NCI-H1105 (cell line): ENCODE measurements at regions not wholly inside any gene's neighbourhood (a gene's known extent, or its start where the extent isn't known, plus 50 kb on each side); places are given as distances from the start of the nearest gene placed in this dataset.
"Not testable (repeated sequence)": the region's sequence is repeated elsewhere in the genome, so short reads cannot be mapped to it uniquely, and the experiment has no call there.

ENCODE experiments used
- DNase-seq: peaks from one replicate; lab custom pipeline; 2025; lab: John Stamatoyannopoulos, UW

GRCh38 chr10:4262870-4263600, 478.0 kb upstream of the KLF6 start:
- DNase-seq = no peak

DNA sequence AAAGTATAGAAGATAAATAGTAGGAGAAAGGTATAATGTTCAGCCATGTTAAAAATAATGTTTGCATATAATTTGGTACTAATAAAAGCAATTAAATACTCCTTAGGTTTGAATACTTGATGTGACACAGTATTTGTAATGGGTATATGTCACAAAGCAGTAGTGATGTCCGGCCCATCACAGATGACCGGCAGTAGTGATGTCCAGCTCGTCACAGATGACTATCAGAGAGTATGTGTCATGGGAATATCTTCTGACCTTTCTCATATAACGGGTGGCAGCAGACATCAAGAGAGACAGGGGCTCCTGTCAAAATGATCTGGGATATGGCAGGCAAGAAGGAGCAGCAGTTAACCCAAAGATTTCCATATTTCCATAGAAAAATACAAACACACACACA, 477.4 kb upstream of the KLF6 start:
- no peak for DNase-seq

GRCh38 chr10:4260483-4261124, 475.6 kb upstream of the KLF6 start:
- DNase-seq = no peak

GRCh38 chr10:4257939-4258465, 473.0 kb upstream of the KLF6 start:
- no peak for DNase-seq

GRCh38 chr10:4256971-4257370, 472.0 kb upstream of the KLF6 start:
- DNase-seq = no peak

DNA sequence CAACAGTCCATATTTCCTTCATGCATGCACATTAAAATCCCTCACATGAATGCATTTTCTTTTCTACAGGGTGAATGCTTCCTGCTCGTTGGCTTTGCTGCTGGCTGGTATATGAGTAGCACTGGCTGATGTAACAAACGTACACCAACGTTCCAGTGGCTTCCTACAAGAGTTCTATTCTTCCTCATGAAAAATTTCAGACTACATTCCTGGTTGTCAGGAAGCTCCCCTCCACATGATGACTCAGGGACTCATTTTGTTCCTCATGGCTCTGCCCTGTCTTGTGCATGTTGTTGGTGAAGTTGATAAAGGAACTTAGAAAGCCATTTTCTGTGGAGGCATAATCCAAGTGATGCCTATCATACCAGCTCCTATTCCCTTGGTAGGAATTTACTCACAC, 470.7 kb upstream of the KLF6 start:
- no peak for DNase-seq

DNA sequence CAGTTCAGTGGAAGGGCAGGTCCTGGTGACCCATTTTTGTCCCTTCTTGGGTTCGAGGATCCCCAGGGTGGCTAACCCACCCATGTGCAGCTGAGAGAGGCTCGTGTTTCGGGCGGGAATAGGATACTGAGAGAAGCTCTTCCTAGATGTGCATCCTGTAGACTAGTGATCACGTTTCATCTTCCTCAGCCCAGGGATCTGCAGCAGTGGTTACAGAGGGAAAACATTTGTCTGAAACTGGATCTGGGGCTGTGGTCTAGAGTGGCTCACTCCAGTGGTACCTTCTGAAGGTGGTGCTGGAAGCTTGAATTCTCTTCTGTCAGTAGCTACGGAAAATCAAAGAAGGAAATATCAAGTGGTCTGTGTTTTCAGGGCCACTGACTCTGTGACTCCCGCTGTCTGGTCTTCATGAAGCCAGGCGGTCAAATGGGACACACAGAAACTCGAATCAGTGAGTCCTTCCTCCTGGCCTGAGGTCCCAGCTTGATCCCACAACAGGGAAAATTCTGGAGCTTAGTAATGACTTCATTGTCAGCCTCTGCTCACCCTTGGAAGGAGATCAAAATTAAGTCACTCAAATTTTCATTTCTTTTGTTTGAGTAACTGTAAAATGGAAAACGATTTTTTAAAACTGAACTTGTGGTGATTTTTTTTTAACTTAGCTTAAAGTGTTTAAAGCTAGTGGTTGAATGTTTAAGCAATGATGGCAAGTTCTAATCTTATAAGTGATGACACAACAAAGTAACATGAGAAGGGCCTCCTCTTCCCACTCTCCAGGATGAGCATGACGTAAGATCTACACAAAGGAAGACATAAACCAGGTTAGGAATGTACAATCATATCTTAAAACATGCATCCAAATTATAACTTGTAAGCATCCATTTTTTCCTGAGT, 469.3 kb upstream of the KLF6 start:
- DNase-seq = no peak

DNA sequence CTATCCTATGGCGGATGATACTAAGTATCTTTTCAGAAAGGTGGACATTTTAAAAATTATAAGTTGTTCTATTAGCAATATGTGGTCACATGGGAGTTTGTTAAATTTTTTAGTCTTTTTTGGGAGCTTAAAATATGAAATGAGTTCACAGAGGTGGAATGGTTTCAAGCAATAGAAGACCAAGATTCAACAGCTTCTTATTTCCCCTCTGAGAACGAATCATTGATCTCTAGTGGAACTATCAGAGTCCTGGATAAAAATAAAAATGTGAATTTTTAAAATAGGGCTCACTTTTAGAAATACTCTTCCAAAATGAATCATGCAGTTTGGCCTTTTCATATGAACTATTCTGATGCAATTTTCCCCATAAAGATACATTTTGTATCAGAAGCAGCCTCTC, 467.7 kb upstream of the KLF6 start:
- DNase-seq = no peak

DNA sequence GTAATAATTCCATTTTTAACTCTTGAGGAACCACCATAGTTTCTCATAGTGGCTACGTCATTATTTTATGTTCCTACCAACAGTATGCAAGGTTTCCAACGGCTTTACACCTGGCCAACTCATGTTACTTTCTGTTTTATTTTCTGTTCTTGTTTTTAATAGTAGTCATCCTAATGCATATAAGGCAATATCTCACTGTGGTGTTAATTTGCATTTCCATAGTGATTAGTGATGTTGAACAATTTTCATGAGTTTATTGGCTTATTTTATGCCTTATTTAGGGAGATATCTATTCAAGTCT, 465.5 kb upstream of the KLF6 start:
- no peak for DNase-seq

GRCh38 chr10:4249841-4250586, 465.0 kb upstream of the KLF6 start:
- DNase-seq = no peak

DNA sequence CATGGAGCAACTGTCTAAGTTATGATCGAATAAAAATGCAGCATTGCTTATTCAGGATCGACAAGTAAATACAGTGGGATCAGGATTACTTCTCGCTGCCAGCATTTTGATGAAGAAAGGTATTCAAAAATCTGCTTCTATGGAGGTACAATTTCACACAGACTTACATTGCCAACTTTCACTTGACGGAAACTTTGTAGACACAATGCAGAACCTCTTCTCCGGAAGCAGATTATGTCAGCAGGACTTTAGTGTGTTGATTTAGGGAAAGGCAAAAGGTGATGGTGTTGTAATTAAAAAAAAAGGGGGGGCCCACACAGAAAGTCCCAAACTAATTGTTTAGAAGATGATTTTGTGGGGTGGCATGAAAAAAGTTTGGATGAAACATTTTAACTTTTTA, 462.4 kb upstream of the KLF6 start:
- DNase-seq = no peak

DNA sequence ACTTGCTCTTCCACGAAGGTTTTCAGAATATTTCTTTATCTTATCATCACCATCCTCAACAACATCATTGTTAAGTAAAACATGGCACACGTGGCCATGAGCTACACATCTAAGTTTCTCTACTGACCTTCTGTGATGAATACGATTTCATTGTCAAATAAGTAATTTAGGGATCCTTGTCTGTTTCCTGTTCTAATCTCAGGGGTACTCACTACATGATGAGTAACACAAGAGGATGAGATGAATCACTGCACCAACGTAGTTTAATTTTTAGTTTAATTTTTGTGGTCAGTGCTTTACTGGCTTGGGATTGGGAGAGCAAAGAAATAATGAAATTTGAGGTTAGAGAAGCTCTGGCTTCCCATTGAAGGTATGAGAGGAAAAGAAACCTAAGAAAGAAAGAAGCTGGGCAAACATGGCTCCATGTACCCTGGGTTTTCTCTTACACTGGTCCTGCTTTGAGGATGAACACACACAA, 461.9 kb upstream of the KLF6 start:
- DNase-seq = no peak

- no peak for DNase-seq
Observed at GRCh38 chr10:4243651-4244050, 458.6 kb upstream of the KLF6 start.

- no peak for DNase-seq
Observed at GRCh38 chr10:4243169-4243568, 458.2 kb upstream of the KLF6 start.

DNA sequence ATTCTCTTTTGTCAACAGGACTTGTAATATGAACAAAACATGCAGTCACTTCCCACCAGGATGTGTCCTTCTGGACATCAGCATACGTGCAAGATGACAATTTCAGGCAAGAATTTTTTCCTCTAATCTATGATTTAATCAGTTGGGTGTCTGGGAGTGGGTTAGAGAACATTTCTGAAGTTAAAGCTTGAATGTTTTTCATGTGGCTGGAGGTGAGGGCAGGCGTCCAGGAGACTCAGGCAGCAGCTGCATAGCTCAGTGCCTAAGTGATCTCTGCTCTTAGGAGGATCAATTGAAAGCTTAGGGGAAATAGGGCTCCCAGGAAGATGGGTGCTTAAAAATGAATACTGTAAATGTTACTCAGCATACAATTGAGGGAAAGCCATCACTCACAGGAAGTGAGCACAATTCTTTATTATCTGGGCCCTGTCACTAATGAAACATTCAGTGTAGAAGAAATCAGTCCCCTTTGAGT, 457.6 kb upstream of the KLF6 start:
- DNase-seq = no peak

GRCh38 chr10:4241724-4242345, 456.8 kb upstream of the KLF6 start:
- DNase-seq = no peak

DNA sequence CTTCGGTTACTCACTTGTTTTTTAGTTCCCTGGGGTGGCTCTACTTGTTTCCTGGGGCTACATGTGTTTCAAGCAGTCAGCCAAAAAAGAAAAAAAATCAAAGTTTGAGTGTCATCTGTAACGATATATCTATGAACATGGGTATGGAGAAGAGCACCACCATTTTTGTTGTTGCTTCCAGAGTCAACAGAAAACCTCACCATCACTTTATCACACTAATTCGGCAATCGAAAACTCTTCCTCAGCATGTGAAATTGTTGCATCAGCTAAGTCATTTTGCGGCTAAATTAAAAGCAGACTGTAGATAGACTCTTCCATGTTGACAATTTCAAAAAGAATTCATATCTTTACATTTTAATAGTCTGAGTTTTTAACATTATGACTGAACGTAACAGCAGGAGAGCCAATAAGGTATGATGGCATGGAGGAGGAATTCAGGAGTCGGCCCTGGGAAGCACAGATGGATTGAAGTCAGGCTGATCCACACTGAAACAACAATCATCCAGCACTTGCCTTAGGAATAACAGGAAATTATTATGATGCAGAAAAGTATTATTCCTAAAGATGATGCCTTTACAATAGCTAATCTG, 455.7 kb upstream of the KLF6 start:
- no peak for DNase-seq

GRCh38 chr10:4239186-4239585, 454.2 kb upstream of the KLF6 start:
- no peak for DNase-seq

- not testable (repeated sequence) for DNase-seq
Observed at GRCh38 chr10:4236905-4237304, 451.9 kb upstream of the KLF6 start.

GRCh38 chr10:4234661-4235060, 449.7 kb upstream of the KLF6 start:
- DNase-seq = no peak

DNA sequence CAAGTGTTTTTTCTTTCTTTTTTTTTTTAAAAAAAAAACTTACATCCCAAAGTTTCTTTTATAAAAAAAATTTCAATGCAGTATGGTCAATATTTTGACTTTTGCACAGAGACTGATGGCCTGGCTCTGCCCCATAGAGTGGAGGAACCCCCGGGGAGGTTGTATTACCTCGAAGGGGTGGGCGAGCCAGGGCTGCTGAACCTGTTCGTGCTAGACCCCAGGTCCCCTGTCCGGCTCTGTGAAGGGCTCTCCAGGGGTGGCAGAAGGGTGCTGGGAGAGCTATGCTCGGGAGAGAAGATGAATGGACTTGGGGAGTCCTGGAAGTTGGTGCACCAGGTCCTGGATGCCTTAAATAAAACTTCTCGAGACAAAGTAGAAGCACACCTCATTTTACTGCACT, 446.4 kb upstream of the KLF6 start:
- no peak for DNase-seq
